Mesodermal cell (in vitro differentiated cells): ENCODE measurements at regions not wholly inside any gene's neighbourhood (a gene's known extent, or its start where the extent isn't known, plus 50 kb on each side); places are given as distances from the start of the nearest gene placed in this dataset.
A peak's percentile ranks its signal among the peaks of the same experiment; 100 is the strongest.
"Not testable (repeated sequence)": the region's sequence is repeated elsewhere in the genome, so short reads cannot be mapped to it uniquely, and the experiment has no call there.

Experiments
- H3K27ac ChIP-seq: 2 replicates; pipeline ENCODE4 v1.7.0; 2013; ENCODE audit warnings: mild to moderate bottlenecking, low read depth, low read length, moderate library complexity; ENCODE audit not compliant: severe bottlenecking
- H3K36me3 ChIP-seq: 2 replicates; pipeline ENCODE4 v1.7.1; 2013; ENCODE audit warnings: mild to moderate bottlenecking, low read length, moderate library complexity; ENCODE audit not compliant: control insufficient read depth, insufficient read depth
- H3K4me1 ChIP-seq: one replicate; pipeline ENCODE4 v1.7.1; 2013; ENCODE audit warnings: mild to moderate bottlenecking, low read length; ENCODE audit not compliant: insufficient read depth, control insufficient read depth, poor library complexity, severe bottlenecking
- H3K4me3 ChIP-seq: 2 replicates; pipeline ENCODE4 v1.7.0; 2013; ENCODE audit warnings: low read length, control low read depth, mild to moderate bottlenecking; ENCODE audit not compliant: insufficient read depth, poor library complexity, severe bottlenecking; ENCODE audit errors: extremely low read depth
- H3K9me3 ChIP-seq: 2 replicates; pipeline ENCODE4 v1.7.1; 2013; ENCODE audit warnings: mild to moderate bottlenecking, low read length, moderate library complexity; ENCODE audit not compliant: control insufficient read depth
- WGBS, 2 experiments: methylation state at CpG; one replicate each; pipeline ENCODE4 v1.1.5; 2013; ENCODE audit warnings: missing lambda C conversion rate in 2 of 2; ENCODE audit not compliant: insufficient coverage in 2 of 2; 5-methylcytosine and 5-hydroxymethylcytosine counted together

DNA sequence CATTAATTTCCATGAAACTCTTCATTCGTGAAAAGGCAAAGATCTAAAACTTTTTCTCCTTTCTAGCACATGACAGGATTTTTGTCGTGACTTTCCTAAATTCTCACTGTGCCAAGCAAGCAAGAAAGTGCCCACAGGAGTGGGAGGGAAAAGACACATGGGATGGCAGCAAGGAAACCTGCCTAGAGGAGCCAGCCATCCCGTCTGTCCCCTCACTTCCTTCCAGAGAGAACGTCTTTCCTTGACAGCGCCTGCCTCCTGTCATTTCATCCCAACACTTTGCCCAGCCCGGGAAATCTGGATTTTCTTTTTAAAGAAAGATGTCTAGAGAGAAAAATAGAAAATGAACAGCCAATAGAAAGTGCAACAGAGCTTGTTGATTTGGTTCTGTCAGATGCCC, 200.6 kb upstream of the PTBP2 start:
- H3K36me3 ChIP-seq = no peaks in the 10 kb centered on the region
- 71 to 86% methylated on average over 2 to 3 of the region's 6 CpGs for WGBS, 2 experiments
- no peaks in the 10 kb centered on the region for H3K9me3 ChIP-seq
- no peak overlapping the region for H3K4me3 ChIP-seq
- H3K27ac ChIP-seq = no peak overlapping the region
- H3K4me1 ChIP-seq = peaks cover 9% of the 10 kb centered on the region

DNA sequence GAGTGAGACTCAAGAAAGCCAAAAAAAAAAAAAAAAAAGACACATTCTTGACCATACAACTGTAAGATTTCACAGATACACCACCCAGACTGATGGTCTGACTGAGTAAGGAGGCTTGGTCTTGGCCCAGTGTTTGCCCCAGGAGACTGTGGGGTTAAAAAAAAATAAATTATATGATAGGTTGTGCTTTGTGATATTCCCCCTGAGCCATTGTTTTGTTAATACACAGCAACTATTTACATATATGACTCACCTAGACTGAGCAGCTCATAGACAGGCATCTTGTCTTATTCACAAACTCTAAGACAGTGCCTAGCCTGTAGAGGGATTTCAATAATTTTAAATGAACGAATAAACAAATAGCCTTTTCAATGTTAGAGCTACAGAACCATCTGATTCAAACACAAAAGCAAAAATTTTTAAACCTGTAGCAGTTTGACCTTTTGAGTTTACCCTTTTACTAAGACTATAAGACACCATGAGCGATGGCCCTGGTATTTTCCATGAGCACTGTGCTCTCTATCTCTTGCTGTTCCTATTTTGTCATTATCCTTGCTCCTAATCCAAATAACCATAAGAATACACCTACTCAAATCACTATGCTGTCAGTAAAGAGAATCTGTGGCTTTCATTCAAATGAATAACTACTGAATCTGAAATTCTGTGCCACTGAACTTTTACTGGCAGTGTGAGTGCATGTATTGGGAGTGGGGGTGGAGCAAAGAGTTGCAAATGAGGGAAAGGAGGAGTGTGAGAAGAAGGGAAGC, 199.4 kb upstream of the PTBP2 start:
- Histone ChIP-seq H3K27ac (no peak overlapping the region), H3K4me3 (no peak overlapping the region), H3K9me3 (no peaks in the 10 kb centered on the region), H3K36me3 (no peaks in the 10 kb centered on the region), H3K4me1 (peaks cover 9% of the 10 kb centered on the region)
- 68 to 88% methylated on average over 1 to 2 of the region's 2 CpGs for WGBS, 2 experiments

DNA sequence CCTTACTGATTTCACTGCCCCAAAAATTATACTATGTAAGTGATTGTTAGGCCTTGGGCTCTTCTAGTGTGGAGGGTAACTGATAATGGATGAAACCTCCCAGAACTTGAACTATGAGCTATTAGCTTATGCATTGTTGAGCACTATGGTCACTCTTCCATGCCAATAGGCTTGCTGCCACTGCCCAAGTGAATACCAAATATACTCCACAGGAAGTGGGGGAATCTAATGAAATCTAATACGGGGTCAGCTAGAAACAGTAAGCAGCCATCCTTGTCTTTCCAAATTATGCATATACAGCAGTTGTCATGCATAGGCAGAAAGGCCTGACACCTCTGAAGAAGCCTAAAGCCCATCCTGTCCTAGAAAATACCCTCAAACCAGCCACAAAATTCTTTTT, 198.7 kb upstream of the PTBP2 start:
- WGBS, 2 experiments = 57 to 67% methylated on average over 1 of the region's 1 CpG
- Histone ChIP-seq H3K36me3 (no peaks in the 10 kb centered on the region), H3K27ac (no peak overlapping the region), H3K9me3 (peaks cover 4% of the 10 kb centered on the region), H3K4me1 (peaks cover 9% of the 10 kb centered on the region), H3K4me3 (no peak overlapping the region)

DNA sequence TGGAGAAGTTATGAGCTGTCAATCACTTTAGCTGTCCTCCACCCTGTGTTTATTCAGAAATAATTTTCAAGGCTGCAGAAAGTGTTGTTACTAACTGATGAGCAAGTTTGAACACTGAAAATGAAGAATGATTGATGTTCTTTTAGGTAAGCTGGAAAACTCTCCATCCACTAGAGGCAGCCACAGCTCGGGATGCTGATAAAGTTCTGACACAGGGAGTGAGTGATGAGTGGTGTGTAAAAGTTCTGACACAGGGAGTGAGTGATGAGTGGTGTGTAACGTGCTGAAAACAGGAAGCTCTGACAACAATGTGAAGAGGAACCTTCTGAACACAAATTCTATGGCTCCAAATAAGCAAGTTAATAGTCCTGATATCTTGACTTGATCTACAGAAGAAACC, 197.5 kb upstream of the PTBP2 start:
- Histone ChIP-seq H3K4me3 (no peak overlapping the region), H3K27ac (no peak overlapping the region), H3K9me3 (peaks cover 16% of the 10 kb centered on the region), H3K36me3 (no peaks in the 10 kb centered on the region), H3K4me1 (peaks cover 9% of the 10 kb centered on the region)
- WGBS, 2 experiments = no CpG with 5 or more reads among the region's 2 CpGs

DNA sequence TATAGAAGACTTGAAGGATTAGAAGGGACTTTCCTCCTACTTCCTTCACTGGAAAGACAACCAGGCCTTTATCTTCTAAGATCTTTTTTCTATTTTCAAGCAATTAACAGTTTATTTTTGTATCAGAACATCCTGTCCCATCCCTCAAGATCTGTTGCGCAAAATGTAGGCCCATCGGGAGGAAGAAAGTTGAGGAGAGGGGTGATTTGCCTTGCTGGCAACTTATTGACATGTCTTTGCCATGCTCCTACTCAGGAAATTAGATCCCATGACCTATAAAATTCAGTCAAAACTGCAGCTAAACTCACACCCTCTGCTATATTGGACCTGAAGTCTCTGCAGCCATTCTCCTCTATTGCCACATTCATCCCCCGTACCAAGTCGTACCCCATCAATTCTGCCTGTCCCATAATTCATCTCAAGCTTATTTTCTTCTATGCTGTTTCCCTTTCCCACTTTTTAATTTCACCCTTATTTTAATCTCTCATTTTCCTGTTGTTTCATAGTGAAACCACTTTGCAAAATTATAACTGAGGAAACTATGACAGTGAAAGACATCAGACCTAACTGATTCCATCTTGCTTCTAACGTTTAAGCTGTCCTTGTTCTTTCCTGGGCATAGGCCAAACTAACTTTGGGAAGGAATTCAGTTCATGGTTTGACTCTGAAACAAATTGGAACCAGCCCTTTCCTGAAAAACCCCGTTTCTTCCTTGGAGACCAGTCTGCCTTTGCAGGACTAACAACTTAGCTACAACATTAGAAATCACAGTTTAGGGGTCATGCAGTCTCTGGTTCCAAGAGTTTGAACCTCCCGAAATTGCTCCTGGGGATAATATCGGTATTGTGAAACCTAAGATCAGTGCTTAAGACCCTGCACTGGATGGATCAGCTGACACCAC, 195.7 kb upstream of the PTBP2 start:
- no peak overlapping the region for H3K4me3 ChIP-seq
- no peak overlapping the region for H3K27ac ChIP-seq
- no peaks in the 10 kb centered on the region for H3K36me3 ChIP-seq
- peaks cover 4% of the 10 kb centered on the region for H3K4me1 ChIP-seq
- WGBS, 2 experiments = 91 to 98% methylated on average over 4 to 7 of the region's 8 CpGs
- H3K9me3 ChIP-seq = peaks cover 20% of the 10 kb centered on the region

DNA sequence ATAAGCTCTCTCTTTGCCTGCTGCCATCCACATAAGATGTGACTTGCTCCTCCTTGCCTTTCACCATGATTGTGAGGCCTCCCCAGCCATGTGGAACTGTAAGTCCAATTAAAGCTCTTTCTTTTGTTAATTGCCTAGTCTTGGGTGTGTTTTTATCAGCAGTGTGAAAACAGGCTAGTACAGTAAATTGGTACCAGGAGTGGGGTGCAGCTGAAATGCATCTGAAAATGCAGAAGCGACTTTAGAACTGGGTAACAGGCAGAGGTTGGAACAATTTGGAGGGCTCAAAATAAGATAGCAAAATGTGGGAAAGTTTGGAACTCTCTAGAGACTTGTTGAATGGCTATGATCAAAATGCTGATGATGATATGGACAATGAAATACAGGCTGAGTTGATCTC, 192.9 kb upstream of the PTBP2 start:
- H3K36me3 ChIP-seq, H3K4me1 ChIP-seq, H3K27ac ChIP-seq, H3K4me3 ChIP-seq: not testable (repeated sequence)
- peaks cover 20% of the 10 kb centered on the region for H3K9me3 ChIP-seq
- WGBS, 2 experiments = 63 to 88% methylated on average over 1 of the region's 1 CpG

DNA sequence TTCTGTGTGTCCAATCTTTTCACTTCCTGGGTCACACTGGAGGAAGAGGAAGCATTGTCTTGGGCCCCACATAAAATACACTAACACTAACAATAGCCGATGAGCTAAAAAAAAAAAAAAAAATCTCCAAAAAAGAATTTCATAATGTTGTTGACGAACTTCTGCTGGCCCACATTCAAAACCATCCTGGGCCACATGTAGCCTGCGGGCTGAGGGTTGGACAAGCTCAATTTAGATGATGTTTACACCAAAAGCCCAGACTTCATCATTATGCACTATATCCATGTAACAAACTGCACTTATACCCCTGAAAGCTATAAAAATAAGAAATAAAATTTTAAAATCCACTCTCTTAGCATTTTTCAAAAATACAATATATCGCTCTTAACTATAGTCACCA, 187.8 kb upstream of the PTBP2 start:
- Histone ChIP-seq H3K4me3 (no peak overlapping the region), H3K27ac (no peak overlapping the region), H3K9me3 (peaks cover 7% of the 10 kb centered on the region), H3K36me3 (no peaks in the 10 kb centered on the region), H3K4me1 (no peaks in the 10 kb centered on the region)
- 68 to 100% methylated on average over 2 of the region's 4 CpGs for WGBS, 2 experiments

DNA sequence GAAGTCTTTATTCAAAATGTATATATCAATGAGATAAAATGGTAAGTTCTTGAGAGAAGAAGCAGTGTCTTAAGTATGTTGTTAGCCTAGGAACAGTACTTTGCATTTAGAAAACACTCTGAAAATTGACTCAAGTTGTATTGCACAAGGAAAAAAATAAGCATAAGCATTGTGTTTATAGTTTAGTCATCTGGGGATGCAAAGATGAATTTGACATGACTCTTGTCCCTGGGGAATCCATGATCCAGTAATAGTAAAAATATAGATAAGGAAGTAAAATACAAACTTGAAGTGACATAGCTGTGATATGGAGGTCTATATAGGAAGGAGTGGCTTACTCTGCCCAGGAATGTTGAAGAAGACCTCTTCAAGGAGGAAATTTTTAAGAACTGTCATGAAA, 185.0 kb upstream of the PTBP2 start:
- no peak overlapping the region for H3K27ac ChIP-seq
- no peaks in the 10 kb centered on the region for H3K36me3 ChIP-seq
- H3K4me1 ChIP-seq = no peaks in the 10 kb centered on the region
- H3K9me3 ChIP-seq = no peaks in the 10 kb centered on the region
- no peak overlapping the region for H3K4me3 ChIP-seq

DNA sequence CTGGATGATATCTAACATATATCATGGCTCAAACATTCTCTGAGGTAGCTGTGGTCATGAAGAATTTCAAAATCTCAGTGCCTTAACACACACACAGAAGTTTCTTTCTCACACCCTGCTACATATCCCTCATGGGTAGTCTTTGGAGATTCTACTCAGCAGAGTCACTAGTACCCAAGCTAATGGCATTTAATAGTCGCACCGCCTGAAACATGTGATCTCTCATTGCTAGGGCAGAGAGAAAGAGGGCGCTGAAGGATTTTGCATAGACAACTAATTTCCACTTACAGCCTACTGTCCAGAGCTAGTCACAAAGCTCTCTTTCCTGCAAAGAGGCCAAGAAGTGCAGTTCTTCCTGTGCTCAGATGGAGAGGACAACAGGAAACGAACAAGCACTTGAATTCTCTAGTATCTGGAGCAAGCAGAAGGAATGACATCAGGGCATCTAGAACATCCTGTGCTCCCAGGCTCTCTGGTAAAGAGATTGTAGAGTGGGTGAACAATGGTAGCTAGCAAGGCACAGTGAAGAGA, 183.4 kb upstream of the PTBP2 start:
- Histone ChIP-seq H3K4me3 (no peak overlapping the region), H3K27ac (peak overlapping the region; percentile 80), H3K36me3 (no peaks in the 10 kb centered on the region), H3K4me1 (no peaks in the 10 kb centered on the region), H3K9me3 (no peaks in the 10 kb centered on the region)
- WGBS, 2 experiments = 62 to 78% methylated on average over 2 to 3 of the region's 4 CpGs

DNA sequence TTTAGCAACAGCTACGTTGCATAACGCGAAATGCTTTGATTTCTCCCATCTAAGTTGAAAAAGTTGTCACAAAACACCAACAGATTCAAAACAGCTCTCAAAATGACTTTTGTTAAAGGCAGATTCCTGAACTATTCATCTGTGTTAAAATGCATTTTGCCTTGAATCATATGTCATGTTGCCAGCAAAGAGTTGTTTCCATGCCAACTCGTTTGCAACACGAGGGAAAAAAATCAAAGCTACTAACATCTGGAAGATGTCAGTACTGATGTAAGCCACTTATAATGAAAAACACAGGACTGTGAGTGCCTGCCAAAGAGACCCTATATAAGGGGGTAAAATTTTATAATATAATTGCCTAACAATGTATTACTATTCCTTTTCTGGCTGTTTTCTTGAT, 182.7 kb upstream of the PTBP2 start:
- Histone ChIP-seq H3K27ac (peak overlapping the region; percentile 80), H3K9me3 (no peaks in the 10 kb centered on the region), H3K4me1 (no peaks in the 10 kb centered on the region), H3K4me3 (no peak overlapping the region), H3K36me3 (no peaks in the 10 kb centered on the region)
- WGBS, 2 experiments = 86 to 96% methylated on average over 3 of the region's 5 CpGs

DNA sequence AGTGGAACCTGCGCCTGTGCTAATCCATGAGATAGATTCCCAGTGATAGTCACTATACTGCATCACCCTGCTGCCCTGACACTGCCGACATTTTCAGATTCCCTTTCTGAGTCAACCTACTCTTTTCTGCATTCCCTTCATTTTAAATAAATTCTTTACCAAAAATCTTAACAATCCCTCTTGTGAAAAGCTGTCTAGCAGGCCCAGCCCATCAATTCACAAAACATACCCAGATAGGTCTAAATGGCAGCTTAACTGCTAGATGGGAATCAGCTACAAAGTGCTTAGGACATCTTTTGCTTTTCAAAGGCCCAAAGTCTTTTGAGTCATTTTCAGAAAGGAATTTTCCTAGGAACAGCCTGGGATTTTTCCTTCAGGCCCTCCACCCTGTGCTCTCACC, 180.1 kb upstream of the PTBP2 start:
- Histone ChIP-seq H3K27ac (no peak overlapping the region), H3K9me3 (no peaks in the 10 kb centered on the region), H3K4me1 (no peaks in the 10 kb centered on the region), H3K4me3 (no peak overlapping the region), H3K36me3 (no peaks in the 10 kb centered on the region)
- 73 to 77% methylated on average over 2 of the region's 2 CpGs for WGBS, 2 experiments
